GM23338 (cell line): ENCODE measurements at regions not wholly inside any gene's neighbourhood (a gene's known extent, or its start where the extent isn't known, plus 50 kb on each side); places are given as distances from the start of the nearest gene placed in this dataset.

Source experiments
- ATAC-seq: fragments of 200-7000 bp; cut with Tn5 transposase; 3 replicates; pipeline ENCODE4 v1.9.1; 2020
- DNase-seq: peaks from one replicate; pipeline ENCODE4 v3.0.0-alpha.2; 2015; ENCODE audit warnings: low spot score
- H2AFZ ChIP-seq: fragments of 200-600 bp; sonication (generic); 2 replicates; pipeline ENCODE4 v1.8.0; 2016; ENCODE audit warnings: antibody characterized with exemption, mild to moderate bottlenecking, moderate library complexity
- H3F3A ChIP-seq: fragments of 200-600 bp; sonication (generic); replicated peaks from 2 replicates; pipeline ENCODE4 v1.8.0; 2017; ENCODE audit warnings: antibody characterized with exemption, mixed run types, low read depth
- H3K27ac ChIP-seq: fragments of 200-600 bp; sonication (generic); 2 replicates; pipeline ENCODE4 v1.6.1; 2016; ENCODE audit warnings: low read depth
- H3K27me3 ChIP-seq: fragments of 200-600 bp; sonication (generic); 2 replicates; pipeline ENCODE4 v1.8.0; 2016; ENCODE audit warnings: mild to moderate bottlenecking, mixed run types, moderate library complexity; ENCODE audit not compliant: insufficient read depth
- H3K36me3 ChIP-seq: fragments of 200-600 bp; sonication (generic); 2 replicates; pipeline ENCODE4 v1.8.0; 2016; ENCODE audit warnings: mild to moderate bottlenecking; ENCODE audit not compliant: insufficient read depth
- H3K4me1 ChIP-seq: fragments of 200-600 bp; sonication (generic); 2 replicates; pipeline ENCODE4 v1.8.0; 2016; ENCODE audit warnings: mild to moderate bottlenecking, moderate library complexity; ENCODE audit not compliant: insufficient read depth
- H3K4me2 ChIP-seq: fragments of 200-600 bp; sonication (generic); 2 replicates; pipeline ENCODE4 v1.7.1; 2017; ENCODE audit warnings: mixed run types
- H3K4me3 ChIP-seq: fragments of 200-600 bp; sonication (generic); 2 replicates; pipeline ENCODE4 v1.6.1; 2016; ENCODE audit warnings: mixed run types
- H3K79me2 ChIP-seq: fragments of 200-600 bp; sonication (generic); replicated peaks from 2 replicates; pipeline ENCODE4 v1.8.0; 2017; ENCODE audit warnings: mild to moderate bottlenecking; ENCODE audit not compliant: insufficient read depth
- H3K9me2 ChIP-seq: fragments of 200-600 bp; sonication (generic); 2 replicates; pipeline ENCODE4 v1.8.0; 2017; ENCODE audit not compliant: insufficient read depth
- H4K20me1 ChIP-seq: fragments of 200-600 bp; sonication (generic); replicated peaks from 2 replicates; pipeline ENCODE4 v1.8.0; 2017; ENCODE audit warnings: mild to moderate bottlenecking; ENCODE audit not compliant: insufficient read depth
- H3K27ac Mint-ChIP-seq: 2 replicates; pipeline ENCODE4 v1.8.0; 2020; ENCODE audit warnings: inconsistent platforms, mild to moderate bottlenecking, moderate library complexity, mixed read lengths
- H3K27me3 Mint-ChIP-seq: 3 replicates; pipeline ENCODE4 v1.8.0; 2022; ENCODE audit warnings: low read depth, mild to moderate bottlenecking, moderate library complexity, mixed read lengths, inconsistent platforms; ENCODE audit not compliant: insufficient read depth, poor library complexity
- H3K36me3 Mint-ChIP-seq: 3 replicates; pipeline ENCODE4 v1.8.0; 2021; ENCODE audit warnings: low read depth, mild to moderate bottlenecking, inconsistent platforms, moderate library complexity, mixed read lengths
- H3K4me1 Mint-ChIP-seq: 3 replicates; pipeline ENCODE4 v1.8.0; 2020; ENCODE audit warnings: mild to moderate bottlenecking, inconsistent platforms, mixed read lengths
- H3K4me3 Mint-ChIP-seq: 3 replicates; pipeline ENCODE4 v1.8.0; 2021; ENCODE audit warnings: moderate library complexity, mild to moderate bottlenecking, inconsistent platforms, mixed read lengths
- H3K9me3 Mint-ChIP-seq: 3 replicates; pipeline ENCODE4 v1.8.0; 2020; ENCODE audit warnings: moderate library complexity, mild to moderate bottlenecking, inconsistent platforms, mixed read lengths
- CREB1 ChIP-seq: fragments of 250-450 bp; sonication (Bioruptor Pico); IDR thresholded peaks from 2 replicates; pipeline ENCODE4 v1.5.0; 2020; ENCODE audit warnings: low read depth, mild to moderate bottlenecking, moderate library complexity
- CTCF ChIP-seq, 2 experiments: fragments of 200-600 bp in 1 of 2; sonication (generic) in 1 of 2; conservative IDR thresholded peaks; 2 replicates each; pipeline versions ENCODE4 v1.5.1 to v1.6.1; 2016 to 2017; ENCODE audit warnings: antibody characterized with exemption in 2 of 2, low read depth in 2 of 2, mild to moderate bottlenecking in 2 of 2, moderate library complexity in 1 of 2
- ETS1 ChIP-seq: IDR thresholded peaks from 2 replicates; pipeline ENCODE4 v1.6.1; 2016; ENCODE audit warnings: antibody characterized with exemption
- EZH2 ChIP-seq: fragments of 200-600 bp; sonication (generic); IDR thresholded peaks from one replicate; pipeline ENCODE4 v1.8.0; 2017; ENCODE audit warnings: antibody characterized with exemption, mild to moderate bottlenecking, low read depth; ENCODE audit not compliant: unreplicated experiment
- EZH2phosphoT487 ChIP-seq: fragments of 200-600 bp; sonication (generic); IDR thresholded peaks from one replicate; pipeline ENCODE4 v1.8.1; 2018; ENCODE audit warnings: antibody characterized with exemption; ENCODE audit not compliant: unreplicated experiment
- JUNB ChIP-seq: IDR thresholded peaks from one replicate; pipeline ENCODE4 v1.6.1; 2016; ENCODE audit warnings: antibody characterized with exemption; ENCODE audit not compliant: unreplicated experiment
- NANOG ChIP-seq: IDR thresholded peaks from 2 replicates; pipeline ENCODE4 v1.6.1; 2016; ENCODE audit warnings: antibody characterized with exemption, borderline replicate concordance
- POLR2AphosphoS5 ChIP-seq: IDR thresholded peaks from 2 replicates; pipeline ENCODE4 v1.6.1; 2016; ENCODE audit warnings: antibody characterized with exemption, low read depth
- STAT1 ChIP-seq: IDR thresholded peaks from one replicate; pipeline ENCODE4 v1.6.1; 2016; ENCODE audit warnings: antibody characterized with exemption; ENCODE audit not compliant: unreplicated experiment
- ZNF114 ChIP-seq: fragments of 250-450 bp; sonication (Bioruptor Pico); IDR thresholded peaks from 2 replicates; pipeline ENCODE4 v1.5.0; 2020; ENCODE audit warnings: mild to moderate bottlenecking, moderate library complexity
- ZNF331 ChIP-seq: fragments of 250-450 bp; sonication (Bioruptor Pico); IDR thresholded peaks from 2 replicates; pipeline ENCODE4 v1.5.0; 2020; ENCODE audit warnings: low read depth, mild to moderate bottlenecking, moderate library complexity

- Mint-ChIP-seq H3K4me1 (peaks cover 22% of the 10 kb centered on the region), H3K27ac (no peak overlapping the region), H3K4me3 (no peak overlapping the region), H3K9me3 (peaks cover 10% of the 10 kb centered on the region), H3K27me3 (peaks cover 10% of the 10 kb centered on the region), H3K36me3 (peaks cover 13% of the 10 kb centered on the region)
- DNase-seq (no peak), ATAC-seq (no peak)
- no peaks in the 10 kb centered on the region for H3K79me2 ChIP-seq
- TF ChIP-seq ETS1 (no peak), CTCF (conservative IDR thresholded peaks at IDR 0.05; ENCODE audit: low read depth in 2 of 2) (no peak), EZH2 (no peak), STAT1 (no peak), EZH2phosphoT487 (no peak), NANOG (no peak), ZNF114 (CRISPR knock-in tag) (no peak)
- H3K4me3 ChIP-seq, result no peak overlapping the region
- no peaks in the 10 kb centered on the region for H3K36me3 ChIP-seq
- no peaks in the 10 kb centered on the region for H3K27me3 ChIP-seq
- H3K9me2 ChIP-seq, result no peaks in the 10 kb centered on the region
- H3K4me1 ChIP-seq, result peaks cover 11% of the 10 kb centered on the region
- no peaks in the 10 kb centered on the region for H3F3A ChIP-seq
- H3K4me2 ChIP-seq, result no peak overlapping the region
- H2AFZ ChIP-seq, result peak overlapping the region; percentile 34; the same call in 1 of the 2 replicates
- no peak overlapping the region for H3K27ac ChIP-seq
- no peaks in the 10 kb centered on the region for H4K20me1 ChIP-seq
These were observed 112.1 kb upstream of the SDK1 start for GRCh38 chr7:3188946-3189345.

- H2AFZ ChIP-seq, result no peak overlapping the region
- H3K9me2 ChIP-seq, result no peaks in the 10 kb centered on the region
- H3K36me3 ChIP-seq, result no peaks in the 10 kb centered on the region
- H3K79me2 ChIP-seq, result no peaks in the 10 kb centered on the region
- no peaks in the 10 kb centered on the region for H3F3A ChIP-seq
- no peak overlapping the region for H3K27ac Mint-ChIP-seq
- peaks cover 17% of the 10 kb centered on the region for H3K27me3 Mint-ChIP-seq
- peaks cover 24% of the 10 kb centered on the region for H3K9me3 Mint-ChIP-seq
- H3K4me2 ChIP-seq, result no peak overlapping the region
- ATAC-seq (no peak), DNase-seq (no peak)
- no peak overlapping the region for H3K4me3 Mint-ChIP-seq
- H3K4me1 ChIP-seq, result peaks cover 23% of the 10 kb centered on the region
- H3K27ac ChIP-seq, result no peak overlapping the region
- no peaks in the 10 kb centered on the region for H4K20me1 ChIP-seq
- no peaks in the 10 kb centered on the region for H3K27me3 ChIP-seq
- H3K4me1 Mint-ChIP-seq, result peaks cover 41% of the 10 kb centered on the region
- peaks cover 23% of the 10 kb centered on the region for H3K36me3 Mint-ChIP-seq
- H3K4me3 ChIP-seq, result no peak overlapping the region
- TF ChIP-seq CTCF (conservative IDR thresholded peaks at IDR 0.05; ENCODE audit: low read depth in 2 of 2) (no peak), JUNB (no peak), POLR2AphosphoS5 (no peak), CREB1 (CRISPR knock-in tag) (no peak), NANOG (no peak), ZNF331 (CRISPR knock-in tag) (no peak), ZNF114 (CRISPR knock-in tag) (no peak), EZH2phosphoT487 (no peak)
These were observed 109.5 kb upstream of the SDK1 start for GRCh38 chr7:3191548-3191947.
